AG04449 (cell line): ENCODE measurements at regions not wholly inside any gene's neighbourhood (a gene's known extent, or its start where the extent isn't known, plus 50 kb on each side); places are given as distances from the start of the nearest gene placed in this dataset.

Experiments
- CTCF ChIA-PET: fragments of 350-600 bp; formaldehyde crosslinking; extraction: SDS; loops from one replicate; lab custom pipeline; 2021; ENCODE audit warnings: antibody characterized with exemption; lab: Yijun Ruan, JAX
- POLR2A ChIA-PET: fragments of 400-600, 350-600 bp; formaldehyde crosslinking; extraction: SDS; loops from one replicate; lab custom pipeline; 2020; ENCODE audit warnings: antibody characterized with exemption, inconsistent platforms; lab: Yijun Ruan, JAX
- DNase-seq: peaks from one replicate; pipeline ENCODE4 v3.0.0-alpha.2; 2010; ENCODE audit warnings: low read depth, low spot score
- H3K4me3 ChIP-seq: 2 replicates; pipeline ENCODE4 v1.5.1; 2011; ENCODE audit warnings: low read depth, mild to moderate bottlenecking, control low read depth, low read length
- TF ChIP-seq, protein P1 (sequence below): IDR thresholded peaks from one replicate; pipeline ENCODE4 v1.5.1; 2011; ENCODE audit warnings: mild to moderate bottlenecking, moderate library complexity, low read length, control low read depth, inconsistent platforms; ENCODE audit not compliant: insufficient read depth; ENCODE audit errors: missing control alignments

GRCh38 chr6:164408868-164409267 lies 900.5 kb downstream of the C6orf118 start:
- TF ChIP-seq, protein P1, sequence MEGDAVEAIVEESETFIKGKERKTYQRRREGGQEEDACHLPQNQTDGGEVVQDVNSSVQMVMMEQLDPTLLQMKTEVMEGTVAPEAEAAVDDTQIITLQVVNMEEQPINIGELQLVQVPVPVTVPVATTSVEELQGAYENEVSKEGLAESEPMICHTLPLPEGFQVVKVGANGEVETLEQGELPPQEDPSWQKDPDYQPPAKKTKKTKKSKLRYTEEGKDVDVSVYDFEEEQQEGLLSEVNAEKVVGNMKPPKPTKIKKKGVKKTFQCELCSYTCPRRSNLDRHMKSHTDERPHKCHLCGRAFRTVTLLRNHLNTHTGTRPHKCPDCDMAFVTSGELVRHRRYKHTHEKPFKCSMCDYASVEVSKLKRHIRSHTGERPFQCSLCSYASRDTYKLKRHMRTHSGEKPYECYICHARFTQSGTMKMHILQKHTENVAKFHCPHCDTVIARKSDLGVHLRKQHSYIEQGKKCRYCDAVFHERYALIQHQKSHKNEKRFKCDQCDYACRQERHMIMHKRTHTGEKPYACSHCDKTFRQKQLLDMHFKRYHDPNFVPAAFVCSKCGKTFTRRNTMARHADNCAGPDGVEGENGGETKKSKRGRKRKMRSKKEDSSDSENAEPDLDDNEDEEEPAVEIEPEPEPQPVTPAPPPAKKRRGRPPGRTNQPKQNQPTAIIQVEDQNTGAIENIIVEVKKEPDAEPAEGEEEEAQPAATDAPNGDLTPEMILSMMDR = no peak
- ChIA-PET POLR2A (no interaction called here), CTCF (no interaction called here)
- no peak for DNase-seq
- no peak overlapping the region for H3K4me3 ChIP-seq

DNA sequence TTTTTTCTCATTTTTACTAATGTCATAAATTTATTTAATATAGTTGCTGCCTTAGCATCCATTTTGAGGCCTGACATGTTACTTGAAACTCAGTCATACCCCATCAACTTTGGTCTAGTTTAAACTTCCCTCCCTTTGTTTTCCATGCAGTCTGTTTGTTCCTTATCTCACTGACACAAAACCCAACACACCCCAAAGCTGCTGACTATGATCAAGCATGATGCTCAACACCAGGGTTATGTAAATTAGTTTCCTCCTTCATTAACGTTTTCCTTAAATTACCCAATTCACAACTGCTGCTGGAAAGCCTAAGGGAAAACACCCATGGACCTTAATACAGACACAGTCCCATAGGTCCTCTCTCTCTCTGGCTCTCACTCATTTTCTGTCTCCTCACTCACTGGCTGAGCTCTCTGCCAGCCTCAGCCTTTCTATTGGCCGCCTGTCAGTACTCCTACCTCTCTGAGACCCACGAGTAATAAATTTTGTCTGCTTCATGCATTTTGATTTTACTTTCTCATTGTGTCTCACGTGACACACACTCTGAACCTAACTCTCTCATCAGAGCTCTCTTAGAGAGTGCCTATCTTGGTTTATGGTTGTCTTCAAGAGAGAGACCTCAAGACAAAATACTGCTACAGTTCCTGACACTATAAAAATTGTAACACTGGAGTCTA lies 904.5 kb downstream of the C6orf118 start:
- DNase-seq = no peak
- ChIA-PET POLR2A (no interaction called here), CTCF (no interaction called here)
- no peak overlapping the region for H3K4me3 ChIP-seq
- TF ChIP-seq, protein P1 = no peak

DNA sequence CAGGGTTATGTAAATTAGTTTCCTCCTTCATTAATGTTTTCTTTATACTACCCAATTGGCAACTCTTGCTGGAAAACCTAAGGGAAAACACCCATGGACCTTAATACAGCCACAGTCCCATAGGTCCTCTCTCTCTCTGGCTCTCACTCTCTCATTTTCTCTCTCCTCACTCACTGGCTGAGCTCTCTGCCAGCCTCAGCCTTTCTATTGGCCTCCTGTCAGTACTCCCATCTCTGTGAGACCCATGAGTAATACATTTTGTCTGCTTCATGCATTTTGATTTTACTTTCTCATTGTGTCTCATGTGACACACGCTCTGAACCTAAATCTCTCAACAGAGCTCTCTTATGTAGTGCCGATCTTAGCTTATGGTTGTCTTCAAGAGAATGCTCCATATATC lies 907.5 kb downstream of the C6orf118 start:
- DNase-seq = no peak
- TF ChIP-seq, protein P1 = no peak
- H3K4me3 ChIP-seq = no peak overlapping the region
- CTCF ChIA-PET = no interaction called here
- POLR2A ChIA-PET = no interaction called here

DNA sequence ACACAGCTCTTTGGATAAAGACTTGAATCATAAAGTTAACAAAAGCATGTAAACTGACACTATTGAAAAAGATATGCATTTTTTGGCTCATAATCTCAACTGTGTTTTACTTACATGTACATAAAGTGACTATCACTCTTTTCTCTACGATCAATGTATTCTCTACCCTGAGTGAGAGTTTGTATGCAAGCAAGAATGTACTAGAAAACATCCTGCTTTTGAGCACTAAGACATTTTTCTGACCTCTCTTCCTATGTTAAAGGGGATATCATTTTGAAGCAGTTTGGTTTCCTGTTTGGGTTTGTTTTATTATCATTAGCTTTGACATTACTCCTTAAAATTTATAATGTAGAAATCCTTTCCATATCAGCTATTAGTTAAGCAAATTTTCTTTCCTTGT lies 910.8 kb downstream of the C6orf118 start:
- TF ChIP-seq, protein P1 = no peak
- H3K4me3 ChIP-seq = no peak overlapping the region
- no peak for DNase-seq
- ChIA-PET POLR2A (no interaction called here), CTCF (no interaction called here)

DNA sequence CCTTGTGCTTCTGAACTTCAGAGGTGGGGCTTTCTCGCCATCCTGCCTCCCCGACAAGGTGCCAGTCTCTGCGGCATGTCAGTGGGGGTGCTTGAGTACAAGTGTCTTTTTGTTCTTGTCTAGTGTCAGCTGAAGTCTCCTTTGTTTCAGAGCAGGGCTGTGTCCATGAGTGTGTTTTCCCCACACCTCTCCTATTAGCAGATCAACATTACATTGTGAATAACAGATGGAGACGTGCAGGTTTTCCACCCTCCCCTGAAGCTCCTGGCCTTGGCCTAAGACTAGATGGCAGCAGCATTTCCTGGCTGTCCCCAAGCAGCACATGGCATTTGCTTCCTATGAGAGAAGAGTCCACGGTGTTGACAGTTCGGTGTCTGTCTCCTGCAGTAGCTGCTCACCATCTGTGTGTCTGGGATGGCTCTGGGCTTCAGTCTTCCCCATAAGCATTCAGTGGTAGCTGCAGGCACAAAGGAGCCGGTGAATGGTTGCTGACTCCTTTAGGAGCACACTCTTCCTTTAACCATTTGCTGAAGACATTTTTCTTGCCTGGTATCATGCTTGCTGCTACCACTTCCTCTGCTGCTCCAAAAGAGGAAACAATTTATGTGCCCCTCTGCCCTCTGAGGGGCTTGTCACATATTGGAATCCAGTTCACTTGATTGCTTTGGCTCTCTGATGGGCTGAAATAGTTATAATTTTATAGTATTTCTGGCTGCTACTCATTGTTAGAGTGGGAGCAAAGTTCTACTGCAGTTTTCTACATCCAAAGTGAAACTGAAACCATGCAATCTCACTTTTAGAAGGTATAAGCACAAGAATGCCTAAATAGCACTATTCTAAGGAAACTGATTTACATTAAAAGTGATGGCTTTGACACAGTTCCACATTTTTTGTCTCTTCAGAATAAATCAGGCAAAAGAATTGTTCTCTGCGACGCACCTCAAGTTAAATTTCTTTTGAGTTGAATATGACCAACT lies 913.0 kb downstream of the C6orf118 start:
- H3K4me3 ChIP-seq = no peak overlapping the region
- POLR2A ChIA-PET = no interaction called here
- TF ChIP-seq, protein P1 = no peak
- no peak for DNase-seq
- CTCF ChIA-PET = no interaction called here

- ChIA-PET CTCF (no interaction called here), POLR2A (no interaction called here)
- H3K4me3 ChIP-seq = no peak overlapping the region
- no peak for DNase-seq
- TF ChIP-seq, protein P1 = no peak
Observed at GRCh38 chr6:164379795-164380194, 929.6 kb downstream of the C6orf118 start.
